Caco-2 (cell line): ENCODE measurements at regions not wholly inside any gene's neighbourhood (a gene's known extent, or its start where the extent isn't known, plus 50 kb on each side); places are given as distances from the start of the nearest gene placed in this dataset.

Experiments
- BruUV-seq: library from RNA; stranded (reverse); fragments of 400-500 nt; replicated peaks from 2 replicates; lab custom pipeline; 2021; lab: Mats Ljungman, UMichigan
- CTCF ChIA-PET: fragments of 300-600 bp; sonication (Branson Sonifier 250); formaldehyde crosslinking; loops from one replicate; lab custom pipeline; 2022; ENCODE audit warnings: antibody characterized with exemption; lab: Charles Lee
- POLR2A ChIA-PET: fragments of 300-600 bp; sonication (Branson Sonifier 250); formaldehyde crosslinking; loops from one replicate; lab custom pipeline; 2022; ENCODE audit warnings: antibody characterized with exemption; lab: Charles Lee
- DNase-seq, 2 experiments: peaks; one replicate each; pipeline versions ENCODE4 v3.0.0 to v3.0.0-alpha.2; 2020 to 2022
- H3K27me3 ChIP-seq: replicated peaks from 2 replicates; pipeline ENCODE4 v1.6.0; 2011; ENCODE audit warnings: low read length; ENCODE audit not compliant: control insufficient read depth, insufficient read depth
- H3K36me3 ChIP-seq: 2 replicates; pipeline ENCODE4 v1.5.1; 2011; ENCODE audit warnings: low read length; ENCODE audit not compliant: control insufficient read depth, insufficient read depth
- H3K4me1 ChIP-seq: fragments of 250-450 bp; sonication (Bioruptor Pico); 2 replicates; pipeline ENCODE4 v1.5.1; 2020; ENCODE audit warnings: mild to moderate bottlenecking
- H3K4me3 ChIP-seq: 2 replicates; pipeline ENCODE4 v1.5.1; 2011; ENCODE audit warnings: low read depth, mild to moderate bottlenecking, control low read depth, low read length
- H3K9me3 ChIP-seq: fragments of 250-450 bp; sonication (Bioruptor Pico); 2 replicates; pipeline ENCODE4 v1.5.1; 2020; ENCODE audit warnings: mild to moderate bottlenecking, moderate library complexity
- H3K27ac Mint-ChIP-seq: one replicate; pipeline ENCODE4 v1.8.0; 2022; ENCODE audit warnings: mixed read lengths; ENCODE audit not compliant: unreplicated experiment
- H3K27me3 Mint-ChIP-seq: one replicate; pipeline ENCODE4 v1.8.0; 2022; ENCODE audit warnings: mixed read lengths; ENCODE audit not compliant: insufficient read depth, unreplicated experiment
- H3K36me3 Mint-ChIP-seq: one replicate; pipeline ENCODE4 v1.8.0; 2022; ENCODE audit warnings: mild to moderate bottlenecking, mixed read lengths; ENCODE audit not compliant: insufficient read depth, unreplicated experiment
- H3K4me1 Mint-ChIP-seq: one replicate; pipeline ENCODE4 v1.8.0; 2022; ENCODE audit warnings: low read depth, mixed read lengths; ENCODE audit not compliant: unreplicated experiment
- H3K4me3 Mint-ChIP-seq: one replicate; pipeline ENCODE4 v1.8.0; 2022; ENCODE audit warnings: mild to moderate bottlenecking, moderate library complexity, mixed read lengths; ENCODE audit not compliant: unreplicated experiment
- H3K9me3 Mint-ChIP-seq: one replicate; pipeline ENCODE4 v1.8.0; 2022; ENCODE audit warnings: mixed read lengths; ENCODE audit not compliant: unreplicated experiment
- CTCF ChIP-seq, 2 experiments: fragments of 200-600 bp in 1 of 2; IDR thresholded peaks; 1 replicate in 1 of 2; 2 replicates in 1 of 2; pipeline versions ENCODE4 v1.5.1 to v1.8.0; 2011 to 2022; ENCODE audit warnings: antibody characterized with exemption in 1 of 2, control low read depth in 1 of 2, inconsistent platforms in 1 of 2, low read depth in 1 of 2, low read length in 1 of 2, mild to moderate bottlenecking in 1 of 2, moderate library complexity in 1 of 2; ENCODE audit not compliant: insufficient read depth in 1 of 2, severe bottlenecking in 1 of 2, unreplicated experiment in 1 of 2
- intact Hi-C: fragments of 100-400 bp; cut with micrococcal nuclease; formaldehyde crosslinking; loops from one replicate; pipeline ENCODE4 v1.10.0; 2022; ENCODE audit not compliant: unreplicated experiment

- intact Hi-C loops: loop anchor here (2.0 kb wide), 3 partner anchors 93 to 859 kb away; no protein-coding TSS in a partner anchor
- H3K36me3 Mint-ChIP-seq: no peaks in the 10 kb centered on the region
- H3K27ac Mint-ChIP-seq: no peak overlapping the region
- H3K4me1 Mint-ChIP-seq: no peaks in the 10 kb centered on the region
- no peak for DNase-seq
- no peak overlapping the region for H3K4me3 ChIP-seq
- no peaks in the 10 kb centered on the region for H3K36me3 ChIP-seq
- no peak for TF ChIP-seq CTCF (IDR thresholded peaks at IDR 0.05; ENCODE audit: insufficient read depth in 1 of 2, low read depth in 1 of 2, low read length in 1 of 2, severe bottlenecking in 1 of 2, unreplicated experiment in 1 of 2)
- H3K4me3 Mint-ChIP-seq: no peak overlapping the region
- no peaks in the 10 kb centered on the region for H3K4me1 ChIP-seq
- H3K27me3 ChIP-seq: no peaks in the 10 kb centered on the region
- no TSS peak for BruUV-seq
- POLR2A ChIA-PET: no interaction called here
- peaks cover 6% of the 10 kb centered on the region for H3K27me3 Mint-ChIP-seq
- no peaks in the 10 kb centered on the region for H3K9me3 ChIP-seq
- CTCF ChIA-PET: no interaction called here
- no peaks in the 10 kb centered on the region for H3K9me3 Mint-ChIP-seq
Measured at GRCh38 chr6:142567461-142567860, 265.7 kb downstream of the ADGRG6 start.

- no peak for TF ChIP-seq CTCF (IDR thresholded peaks at IDR 0.05; ENCODE audit: insufficient read depth in 1 of 2, low read depth in 1 of 2, low read length in 1 of 2, severe bottlenecking in 1 of 2, unreplicated experiment in 1 of 2)
- Histone ChIP-seq H3K9me3 (peaks cover 9% of the 10 kb centered on the region; the same call in 1 of the 2 replicates), H3K36me3 (no peaks in the 10 kb centered on the region), H3K27me3 (no peaks in the 10 kb centered on the region), H3K4me1 (no peaks in the 10 kb centered on the region), H3K4me3 (no peak overlapping the region)
- no peak for DNase-seq
- Mint-ChIP-seq H3K4me1 (no peaks in the 10 kb centered on the region), H3K27me3 (peaks cover 6% of the 10 kb centered on the region), H3K9me3 (peaks cover 11% of the 10 kb centered on the region), H3K4me3 (no peak overlapping the region), H3K36me3 (no peaks in the 10 kb centered on the region), H3K27ac (no peak overlapping the region)
- POLR2A ChIA-PET: no interaction called here
- BruUV-seq: no TSS peak
- CTCF ChIA-PET: interaction anchor here (0.7 kb wide), 1 partner anchor 56 kb away, joined by 3 read pairs; no protein-coding TSS in a partner anchor
- intact Hi-C loops: no loop called here
Measured at GRCh38 chr6:142568857-142569597, 267.2 kb downstream of the ADGRG6 start.

GRCh38 chr6:142569676-142570075 is 267.9 kb downstream of the ADGRG6 start:
- TF ChIP-seq CTCF (IDR thresholded peaks at IDR 0.05; ENCODE audit: insufficient read depth in 1 of 2, low read depth in 1 of 2, low read length in 1 of 2, severe bottlenecking in 1 of 2, unreplicated experiment in 1 of 2): no peak
- H3K4me3 Mint-ChIP-seq: no peak overlapping the region
- Histone ChIP-seq H3K9me3 (peaks cover 12% of the 10 kb centered on the region; the same call in 1 of the 2 replicates), H3K4me3 (no peak overlapping the region), H3K4me1 (no peaks in the 10 kb centered on the region), H3K27me3 (no peaks in the 10 kb centered on the region), H3K36me3 (no peaks in the 10 kb centered on the region)
- peaks cover 6% of the 10 kb centered on the region for H3K27me3 Mint-ChIP-seq
- H3K36me3 Mint-ChIP-seq: no peaks in the 10 kb centered on the region
- BruUV-seq: no TSS peak
- CTCF ChIA-PET: no interaction called here
- H3K27ac Mint-ChIP-seq: no peak overlapping the region
- peaks cover 17% of the 10 kb centered on the region for H3K9me3 Mint-ChIP-seq
- intact Hi-C loops: no loop called here
- DNase-seq: no peak
- no peaks in the 10 kb centered on the region for H3K4me1 Mint-ChIP-seq
- POLR2A ChIA-PET: no interaction called here
